NB4 (cell line): ENCODE measurements at regions not wholly inside any gene's neighbourhood (a gene's known extent, or its start where the extent isn't known, plus 50 kb on each side); places are given as distances from the start of the nearest gene placed in this dataset.

ENCODE experiments used
- MYC ChIP-seq: IDR thresholded peaks from 2 replicates; pipeline ENCODE4 v1.6.1; 2011; ENCODE audit warnings: low read depth, low read length
- TF ChIP-seq, protein P1 (sequence below): IDR thresholded peaks from one replicate; pipeline ENCODE4 v1.5.1; 2012; ENCODE audit warnings: low read depth, low read length

DNA sequence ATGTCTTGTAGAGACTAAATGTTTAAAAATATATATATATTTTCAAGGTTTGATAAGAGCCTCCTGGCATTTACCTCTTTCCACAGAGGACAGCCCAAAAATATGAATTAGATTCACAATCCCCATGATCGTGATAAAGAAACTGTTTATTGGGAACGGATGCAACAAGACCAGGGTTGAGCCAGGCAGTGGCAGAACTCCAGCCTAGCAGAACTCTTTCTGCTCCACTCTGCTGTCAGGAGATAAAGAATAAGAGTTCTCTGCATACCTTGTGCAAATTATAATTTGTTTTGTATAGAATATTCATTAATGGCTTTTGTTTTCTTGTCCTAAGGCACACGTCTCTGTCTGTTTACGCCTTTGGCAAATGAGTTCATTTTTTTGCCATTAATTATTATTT, 472.2 kb downstream of the TUSC1 start:
- TF ChIP-seq MYC = no peak
- TF ChIP-seq, protein P1, sequence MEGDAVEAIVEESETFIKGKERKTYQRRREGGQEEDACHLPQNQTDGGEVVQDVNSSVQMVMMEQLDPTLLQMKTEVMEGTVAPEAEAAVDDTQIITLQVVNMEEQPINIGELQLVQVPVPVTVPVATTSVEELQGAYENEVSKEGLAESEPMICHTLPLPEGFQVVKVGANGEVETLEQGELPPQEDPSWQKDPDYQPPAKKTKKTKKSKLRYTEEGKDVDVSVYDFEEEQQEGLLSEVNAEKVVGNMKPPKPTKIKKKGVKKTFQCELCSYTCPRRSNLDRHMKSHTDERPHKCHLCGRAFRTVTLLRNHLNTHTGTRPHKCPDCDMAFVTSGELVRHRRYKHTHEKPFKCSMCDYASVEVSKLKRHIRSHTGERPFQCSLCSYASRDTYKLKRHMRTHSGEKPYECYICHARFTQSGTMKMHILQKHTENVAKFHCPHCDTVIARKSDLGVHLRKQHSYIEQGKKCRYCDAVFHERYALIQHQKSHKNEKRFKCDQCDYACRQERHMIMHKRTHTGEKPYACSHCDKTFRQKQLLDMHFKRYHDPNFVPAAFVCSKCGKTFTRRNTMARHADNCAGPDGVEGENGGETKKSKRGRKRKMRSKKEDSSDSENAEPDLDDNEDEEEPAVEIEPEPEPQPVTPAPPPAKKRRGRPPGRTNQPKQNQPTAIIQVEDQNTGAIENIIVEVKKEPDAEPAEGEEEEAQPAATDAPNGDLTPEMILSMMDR = no peak
